ENCODE measurements at regions not wholly inside any gene's neighbourhood (a gene's known extent, or its start where the extent isn't known, plus 50 kb on each side); places are given as distances from the start of the nearest gene placed in this dataset.

DNA sequence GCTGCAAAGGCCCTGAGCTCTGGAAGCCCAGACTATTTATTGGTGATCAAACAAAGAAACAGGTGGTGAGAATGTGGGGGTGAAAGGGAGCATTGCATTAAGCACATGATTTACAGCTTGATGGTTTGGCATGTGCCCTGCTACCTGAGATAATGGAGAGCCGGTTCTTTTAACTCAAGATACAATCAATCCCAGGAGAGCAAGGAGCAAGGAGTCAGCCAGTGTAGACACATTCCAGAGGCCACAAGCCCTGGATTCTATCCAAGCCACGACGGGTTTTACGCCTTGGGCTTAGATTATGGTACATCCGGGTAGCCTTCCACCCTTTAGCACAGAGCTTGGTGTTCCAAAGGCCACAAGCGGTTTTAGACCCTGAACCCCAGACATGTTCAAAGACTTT, 292.2 kb downstream of the CYLC2 start (continued):
- no peak for TF ChIP-seq BACH1 (IDR thresholded peaks at IDR 0.05; ENCODE audit: low read length)

- Histone ChIP-seq H3K56ac (replicated peaks; ENCODE audit: insufficient read length, low read depth, low read length) (no peak overlapping the region), H2BK15ac (ENCODE audit: low read length) (no peak overlapping the region), H3K9me3 (ENCODE audit: insufficient read depth in 2 of 2, low read depth in 1 of 2, low read length in 1 of 2) (no peaks in the 10 kb centered on the region), H2BK120ac (replicated peaks; ENCODE audit: low read depth, low read length) (no peak overlapping the region), H3K23me2 (ENCODE audit: low read depth, low read length) (no peaks in the 10 kb centered on the region), H4K8ac (ENCODE audit: extremely low read depth, insufficient read depth, low read length) (no peak overlapping the region), H2BK5ac (ENCODE audit: low read depth, low read length) (no peak overlapping the region), H3K27me3 (replicated peaks in 1 of 4; ENCODE audit: control insufficient read depth in 3 of 4, extremely low read depth in 1 of 4, insufficient read depth in 3 of 4, low read length in 3 of 4) (no peaks in the 10 kb centered on the region), H4K20me1 (replicated peaks in 1 of 2; ENCODE audit: control insufficient read depth in 1 of 2, insufficient read depth in 2 of 2, low read length in 2 of 2) (no peaks in the 10 kb centered on the region), H2BK20ac (ENCODE audit: low read length) (no peak overlapping the region), H3K4ac (replicated peaks; ENCODE audit: insufficient read length, low read depth, low read length) (no peak overlapping the region), H3K79me2 (ENCODE audit: control insufficient read depth in 1 of 2, insufficient read depth in 2 of 2, low read length in 2 of 2) (no peaks in the 10 kb centered on the region), H2AK5ac (ENCODE audit: low read depth, low read length) (no peak overlapping the region), H3K27ac (ENCODE audit: low read depth, low read length) (no peak overlapping the region), H3K79me1 (ENCODE audit: low read depth, low read length) (no peaks in the 10 kb centered on the region), H3K4me1 (replicated peaks in 1 of 4; ENCODE audit: control insufficient read depth in 3 of 4, insufficient read depth in 4 of 4, low read length in 3 of 4) (no peaks in the 10 kb centered on the region), H3K9ac (replicated peaks in 1 of 4; ENCODE audit: extremely low read depth in 1 of 4, low read depth in 3 of 4, low read length in 3 of 4) (no peak overlapping the region), H2BK12ac (ENCODE audit: low read depth, low read length) (no peak overlapping the region), H4K91ac (replicated peaks; ENCODE audit: insufficient read length, low read length) (no peak overlapping the region), H3K23ac (ENCODE audit: insufficient read length) (no peak overlapping the region), H4K5ac (ENCODE audit: insufficient read length, low read depth, low read length) (no peak overlapping the region), H3K4me2 (ENCODE audit: insufficient read depth in 1 of 2, low read depth in 2 of 2, low read length in 2 of 2) (no peak overlapping the region), H2AFZ (ENCODE audit: low read length) (no peak overlapping the region), H3K14ac (ENCODE audit: insufficient read length) (no peak overlapping the region), H3K36me3 (ENCODE audit: control insufficient read depth in 2 of 4, insufficient read depth in 4 of 4, low read length in 3 of 4) (no peaks in the 10 kb centered on the region), H3K18ac (ENCODE audit: extremely low read depth, low read length) (no peak overlapping the region), H3K4me3 (ENCODE audit: extremely low read depth in 1 of 4, insufficient read depth in 2 of 4, low read depth in 3 of 4, low read length in 4 of 4) (no peak overlapping the region)
- WGBS, 2 experiments (ENCODE audit: extremely low coverage in 1 of 2, insufficient coverage in 1 of 2, insufficient read length in 1 of 2, insufficient replicate concordance in 2 of 2, low coverage in 1 of 2, low lambda C conversion rate in 2 of 2, missing lambda C conversion rate in 1 of 2) = 100% methylated on average over 1 of the region's 1 CpG; no CpG with 5 or more reads in 1 of the 2 experiments
- no peak for DNase-seq (ENCODE audit: low read depth in 1 of 2, low spot score in 2 of 2)
- ChIA-PET POLR2A (ENCODE audit: partially characterized antibody) (no interaction called here), CTCF (ENCODE audit: partially characterized antibody) (no interaction called here)
- no peak for TF ChIP-seq TAF1 (IDR thresholded peaks at IDR 0.05; ENCODE audit: low read depth, low read length)
- no peak for TF ChIP-seq KDM5A (IDR thresholded peaks at IDR 0.05; ENCODE audit: low read length)
- TF ChIP-seq JUND (IDR thresholded peaks at IDR 0.05; ENCODE audit: low read length) = no peak
- TF ChIP-seq CBX8 (IDR thresholded peaks at IDR 0.05; ENCODE audit: borderline replicate concordance, low read depth, low read length) = no peak
- no peak for TF ChIP-seq RXRA (IDR thresholded peaks at IDR 0.05; ENCODE audit: insufficient read depth, low read depth, low read length)
- TF ChIP-seq POLR2A (IDR thresholded peaks at IDR 0.05; ENCODE audit: control extremely low read depth in 1 of 2, low read depth in 2 of 2, low read length in 2 of 2) = no peak
- no peak for TF ChIP-seq EP300 (IDR thresholded peaks at IDR 0.05; ENCODE audit: borderline replicate concordance in 1 of 2, low read depth in 2 of 2, low read length in 2 of 2)
- no peak for TF ChIP-seq ASH2L (IDR thresholded peaks at IDR 0.05; ENCODE audit: low read length)
- no peak for TF ChIP-seq CREB1 (IDR thresholded peaks at IDR 0.05)
- TF ChIP-seq NANOG (IDR thresholded peaks at IDR 0.05; ENCODE audit: insufficient read depth, low read depth, low read length, poor library complexity, severe bottlenecking) = no peak
- TF ChIP-seq SRF (IDR thresholded peaks at IDR 0.05; ENCODE audit: low read depth, low read length) = no peak
- no peak for TF ChIP-seq SP2 (IDR thresholded peaks at IDR 0.05; ENCODE audit: low read length)
- TF ChIP-seq CTBP2 (IDR thresholded peaks at IDR 0.05; ENCODE audit: borderline replicate concordance, insufficient read depth, insufficient read length, low read length) = no peak
- TF ChIP-seq SIX5 (IDR thresholded peaks at IDR 0.05; ENCODE audit: low read depth, low read length) = no peak
- no peak for TF ChIP-seq SIRT6 (IDR thresholded peaks at IDR 0.05; ENCODE audit: low read length)
- FAIRE-seq = no peak
Measured at GRCh38 chr9:103296189-103296588, 301.1 kb downstream of the CYLC2 start.
